ENCODE measurements at regions not wholly inside any gene's neighbourhood (a gene's known extent, or its start where the extent isn't known, plus 50 kb on each side); places are given as distances from the start of the nearest gene placed in this dataset.

DNA sequence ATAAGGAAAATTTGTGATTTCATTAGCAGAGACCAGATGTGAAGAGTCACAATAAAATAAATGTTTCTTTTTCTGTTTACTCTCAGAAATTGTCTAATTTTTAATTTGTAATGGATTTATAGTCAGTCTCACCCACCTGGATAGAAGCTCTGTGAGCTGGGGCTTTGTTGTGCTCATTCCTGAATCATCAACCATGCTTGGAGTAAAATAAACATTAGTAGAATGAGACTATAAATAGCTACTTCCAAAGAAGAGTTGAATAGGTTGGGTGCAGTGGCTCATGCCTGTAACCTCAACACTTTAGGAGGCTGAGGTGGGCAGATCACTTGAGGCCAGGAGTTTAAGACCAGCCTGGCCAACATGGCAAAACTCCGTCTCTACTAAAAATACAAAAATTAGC is 185.3 kb upstream of the FBXO33 start:
- H3K4me1 ChIP-seq = no peaks in the 10 kb centered on the region
- H3K36me3 ChIP-seq = no peaks in the 10 kb centered on the region
- no peak overlapping the region for H3K27ac ChIP-seq
- WGBS, 5 donors = 88 to 100% (median 94%) methylated on average over 1 of the region's 1 CpG
- H3K27me3 ChIP-seq (replicated peaks in 1 of 7) = no peaks in the 10 kb centered on the region
- no peak for TF ChIP-seq POLR2A (IDR thresholded peaks at IDR 0.05)
- no peak for TF ChIP-seq CTCF (IDR thresholded peaks at IDR 0.05 in 8 of 11, conservative IDR thresholded peaks at IDR 0.05 in 3 of 11)
- no peak for TF ChIP-seq POLR2AphosphoS5 (IDR thresholded peaks at IDR 0.05)
- no peak for DNase-seq
- no peak overlapping the region for H3K4me3 ChIP-seq
- intact Hi-C loops (cut with DNase I; ENCODE audit: low total_unique reads) = no loop called here
- H3K9me3 ChIP-seq = peaks cover 0 to 15% (median 8%) of the 10 kb centered on the region in 8 donors

- DNase-seq = no peak
- Histone ChIP-seq H3K4me3 (no peak overlapping the region), H3K27ac (no peak overlapping the region), H3K9me3 (peaks cover 0 to 5% (median 0%) of the 10 kb centered on the region in 8 donors), H3K36me3 (no peaks in the 10 kb centered on the region), H3K4me1 (no peaks in the 10 kb centered on the region), H3K27me3 (replicated peaks in 1 of 7) (no peaks in the 10 kb centered on the region)
- intact Hi-C loops (cut with DNase I; ENCODE audit: low total_unique reads) = no loop called here
- WGBS, 5 donors = 83 to 90% (median 88%) methylated on average over 2 of the region's 2 CpGs
- TF ChIP-seq POLR2AphosphoS5 (IDR thresholded peaks at IDR 0.05) = no peak
These were observed 183.1 kb upstream of the FBXO33 start for GRCh38 chr14:39615352-39615751.

- 71 to 92% (median 87%) methylated on average over 3 of the region's 3 CpGs for WGBS, 5 donors
- Histone ChIP-seq H3K4me3 (no peak overlapping the region), H3K27me3 (replicated peaks in 1 of 7) (no peaks in the 10 kb centered on the region), H3K36me3 (no peaks in the 10 kb centered on the region), H3K27ac (no peak overlapping the region), H3K9me3 (peaks cover 0 to 8% (median 0%) of the 10 kb centered on the region in 8 donors), H3K4me1 (no peaks in the 10 kb centered on the region)
- DNase-seq = no peak
- intact Hi-C loops (cut with DNase I; ENCODE audit: low total_unique reads) = no loop called here
- TF ChIP-seq POLR2AphosphoS5 (IDR thresholded peaks at IDR 0.05) (no peak), POLR2A (IDR thresholded peaks at IDR 0.05) (no peak)
These were observed 182.2 kb upstream of the FBXO33 start for GRCh38 chr14:39614297-39614923.

- Histone ChIP-seq H3K9me3 (peaks cover 0 to 10% (median 0%) of the 10 kb centered on the region in 8 donors), H3K36me3 (no peaks in the 10 kb centered on the region), H3K27me3 (replicated peaks in 1 of 7) (no peaks in the 10 kb centered on the region), H3K27ac (no peak overlapping the region), H3K4me1 (no peaks in the 10 kb centered on the region), H3K4me3 (no peak overlapping the region)
- intact Hi-C loops (cut with DNase I; ENCODE audit: low total_unique reads) = no loop called here
- DNase-seq = no peak
- no peak for TF ChIP-seq POLR2AphosphoS5 (IDR thresholded peaks at IDR 0.05)
- TF ChIP-seq CTCF (IDR thresholded peaks at IDR 0.05 in 8 of 11, conservative IDR thresholded peaks at IDR 0.05 in 3 of 11) = no peak
- TF ChIP-seq POLR2A (IDR thresholded peaks at IDR 0.05) = no peak
These were observed 176.9 kb upstream of the FBXO33 start for GRCh38 chr14:39609119-39609518.

DNA sequence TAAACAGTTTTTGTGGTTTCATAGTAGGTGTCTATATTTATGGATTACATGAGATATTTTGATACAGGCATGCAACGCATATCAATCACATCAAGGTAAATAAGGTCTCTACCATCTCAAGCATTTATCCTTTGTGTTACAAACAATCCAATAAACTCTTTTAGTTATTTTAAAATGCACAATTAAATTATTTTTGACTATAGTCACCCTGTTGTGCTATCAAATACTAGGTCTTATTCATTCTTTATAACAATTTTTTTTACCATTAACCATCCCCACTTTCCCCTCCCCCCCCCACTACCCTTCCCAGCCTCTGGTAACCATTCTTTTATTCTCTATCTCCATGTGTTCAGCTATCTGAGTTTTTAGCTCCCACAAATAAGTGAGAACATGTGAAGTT is 175.7 kb upstream of the FBXO33 start:
- DNase-seq = no peak
- Histone ChIP-seq H3K36me3 (no peaks in the 10 kb centered on the region), H3K4me1 (no peaks in the 10 kb centered on the region), H3K9me3 (peaks cover 0 to 13% (median 0%) of the 10 kb centered on the region in 8 donors), H3K27me3 (replicated peaks in 1 of 7) (no peaks in the 10 kb centered on the region), H3K4me3 (no peak overlapping the region), H3K27ac (no peak overlapping the region)
- intact Hi-C loops (cut with DNase I; ENCODE audit: low total_unique reads) = no loop called here
- WGBS, 5 donors = 79 to 95% (median 91%) methylated on average over 1 of the region's 1 CpG
- TF ChIP-seq CTCF (IDR thresholded peaks at IDR 0.05 in 8 of 11, conservative IDR thresholded peaks at IDR 0.05 in 3 of 11) (no peak), POLR2A (IDR thresholded peaks at IDR 0.05) (no peak), POLR2AphosphoS5 (IDR thresholded peaks at IDR 0.05) (no peak)
